ENCODE measurements at regions not wholly inside any gene's neighbourhood (a gene's known extent, or its start where the extent isn't known, plus 50 kb on each side); places are given as distances from the start of the nearest gene placed in this dataset.

GRCh38 chr5:147169901-147170300 lies 64.9 kb upstream of the STK32A start:
- DNase-seq (ENCODE audit: low spot score): no peak

- DNase-seq (ENCODE audit: low spot score): no peak
Observed at GRCh38 chr5:147170603-147171002, 64.2 kb upstream of the STK32A start.

GRCh38 chr5:147174671-147175265 lies 60.1 kb upstream of the STK32A start:
- no peak for DNase-seq (ENCODE audit: low spot score)

- DNase-seq (ENCODE audit: low spot score): no peak
Observed at GRCh38 chr5:147175516-147176097, 59.2 kb upstream of the STK32A start.

- no peak for DNase-seq (ENCODE audit: low spot score)
Observed at GRCh38 chr5:147176422-147176821, 58.4 kb upstream of the STK32A start.

- peak; percentile 20 for DNase-seq (ENCODE audit: low spot score)
Observed at GRCh38 chr5:147177125-147177840, 57.5 kb upstream of the STK32A start.

GRCh38 chr5:147179562-147180147 lies 55.2 kb upstream of the STK32A start:
- DNase-seq (ENCODE audit: low spot score): no peak

- no peak for DNase-seq (ENCODE audit: low spot score)
Observed at GRCh38 chr5:147180751-147181150, 54.1 kb upstream of the STK32A start.

All from GM03348 (cell line).